Stimulated activated CD4-positive, alpha-beta T cell treated with anti-CD3 and anti-CD28 coated beads, Interleukin-15, amount 100 ng/mL, for 24 hours (primary cell): ENCODE measurements at regions not wholly inside any gene's neighbourhood (a gene's known extent, or its start where the extent isn't known, plus 50 kb on each side); places are given as distances from the start of the nearest gene placed in this dataset.
"Not testable (repeated sequence)": the region's sequence is repeated elsewhere in the genome, so short reads cannot be mapped to it uniquely, and the experiment has no call there.

ENCODE experiments used
- DNase-seq: peaks from one replicate; pipeline ENCODE4 v3.0.0-alpha.2; 2020

DNA sequence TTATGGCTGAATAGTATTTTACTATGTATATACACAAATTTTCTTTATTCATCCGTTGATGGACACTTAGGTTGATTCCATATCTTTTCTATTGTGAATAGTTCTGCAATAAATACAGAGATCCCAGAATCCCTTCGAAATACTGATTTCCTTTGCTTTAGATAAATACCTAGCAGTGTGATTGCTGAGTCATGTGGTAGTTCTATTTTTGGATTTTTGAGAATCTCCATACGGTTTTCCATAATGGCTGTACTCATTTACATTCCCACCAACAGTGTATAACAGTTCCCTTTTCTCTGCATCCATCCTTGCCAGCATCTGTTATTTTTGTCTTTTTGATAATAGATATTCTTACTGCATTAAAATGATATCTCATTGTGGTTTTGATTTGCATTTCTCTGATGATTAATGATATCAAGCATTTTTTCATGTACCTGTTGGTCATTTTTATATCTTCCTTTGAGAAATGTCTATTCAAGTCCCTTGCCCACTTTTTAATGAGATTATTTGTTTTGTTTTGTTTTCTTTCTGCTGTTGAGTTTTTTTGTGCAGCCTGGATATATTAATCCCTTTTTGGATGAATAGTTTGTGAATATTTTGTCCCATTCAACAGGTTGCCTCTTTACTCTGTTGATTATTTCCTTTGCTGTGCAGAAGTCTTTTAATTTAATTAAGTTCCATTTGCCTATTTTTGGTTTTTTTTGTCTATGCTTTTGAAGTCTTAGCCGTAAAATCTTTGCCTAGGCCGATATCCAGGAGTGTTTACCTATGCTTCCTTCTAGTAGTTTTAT, 466.7 kb upstream of the TENM3 start:
- no peak for DNase-seq

DNA sequence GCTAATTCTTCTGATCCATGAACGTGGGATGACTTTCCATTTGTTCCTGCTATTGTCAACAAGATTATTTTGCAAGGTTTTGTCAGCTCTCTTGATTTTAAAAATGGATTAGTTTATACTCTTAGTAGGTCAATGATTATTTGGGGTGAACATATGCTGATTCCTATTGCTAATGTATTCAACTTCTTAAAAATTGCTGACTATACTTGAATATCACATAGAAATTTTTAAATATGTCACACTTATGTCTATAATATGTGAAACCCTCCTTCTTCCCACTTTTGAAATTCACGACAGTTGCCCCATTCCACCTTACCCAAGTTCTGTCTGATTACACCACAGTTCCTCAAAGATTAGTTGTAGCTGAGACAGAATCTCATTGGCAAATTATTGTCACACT, 465.7 kb upstream of the TENM3 start:
- no peak for DNase-seq

DNA sequence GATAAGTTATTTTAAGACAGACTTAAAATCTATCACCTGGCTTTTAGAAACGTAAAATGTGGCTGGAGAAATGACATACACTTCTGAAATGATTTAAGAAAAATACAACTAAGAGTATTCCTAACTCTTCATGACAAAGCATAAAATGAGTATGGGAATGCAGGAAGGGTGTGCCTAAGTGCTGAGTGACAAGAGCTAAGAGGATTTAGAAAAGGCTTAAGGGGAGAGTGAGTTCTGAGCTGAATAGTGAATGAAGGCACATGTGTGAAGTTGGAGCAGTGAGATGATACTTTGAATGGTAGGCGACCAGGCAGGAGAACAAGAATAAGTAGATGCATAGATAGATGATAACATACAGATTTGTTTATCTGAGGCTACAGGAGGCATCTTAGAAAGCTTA, 458.3 kb upstream of the TENM3 start:
- no peak for DNase-seq

GRCh38 chr4:181792641-181793040, 450.6 kb upstream of the TENM3 start:
- no peak for DNase-seq

DNA sequence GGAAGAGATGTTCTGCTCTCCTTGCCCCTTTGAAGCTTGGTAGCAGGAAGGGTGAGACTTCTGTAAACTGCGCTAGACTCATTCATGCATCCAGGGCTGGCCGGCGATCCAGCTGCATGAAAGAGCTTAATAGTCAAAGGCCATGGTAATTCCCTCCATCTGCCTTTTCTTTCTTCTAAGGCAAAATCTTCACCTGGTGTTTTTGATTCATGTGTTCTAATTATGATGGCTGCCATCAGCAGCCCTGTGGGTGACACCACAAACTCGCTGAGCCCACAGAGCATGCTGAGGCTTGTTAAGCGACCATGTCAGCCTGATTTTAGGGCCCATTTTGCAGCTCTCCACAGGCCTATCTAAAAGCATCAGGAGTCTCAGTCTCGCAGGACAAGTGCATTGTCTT, 450.1 kb upstream of the TENM3 start:
- no peak for DNase-seq

DNA sequence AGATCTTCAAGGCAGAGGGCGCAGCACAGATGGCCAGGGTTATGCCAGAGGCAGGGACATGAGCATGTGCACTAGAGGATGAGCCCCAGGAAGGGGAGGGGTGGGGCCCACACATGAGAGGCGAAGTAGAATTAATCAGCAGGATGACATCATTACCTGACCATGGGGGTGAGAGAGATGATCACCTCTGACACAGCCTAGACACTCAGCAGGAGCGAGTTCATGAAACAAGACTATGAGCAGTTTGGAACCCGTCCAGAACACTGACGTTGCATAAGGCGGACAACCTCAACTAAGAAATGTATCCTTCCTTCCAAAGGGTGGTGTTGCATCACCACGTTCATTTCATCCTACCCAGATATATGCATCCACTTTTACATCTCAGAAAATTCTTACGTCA, 446.7 kb upstream of the TENM3 start:
- no peak for DNase-seq

GRCh38 chr4:181798536-181798935, 444.7 kb upstream of the TENM3 start:
- DNase-seq: no peak

GRCh38 chr4:181799561-181800069, 443.6 kb upstream of the TENM3 start:
- no peak for DNase-seq

GRCh38 chr4:181802207-181802606, 441.0 kb upstream of the TENM3 start:
- DNase-seq: no peak

- no peak for DNase-seq
Observed at GRCh38 chr4:181807771-181808170, 435.4 kb upstream of the TENM3 start.

DNA sequence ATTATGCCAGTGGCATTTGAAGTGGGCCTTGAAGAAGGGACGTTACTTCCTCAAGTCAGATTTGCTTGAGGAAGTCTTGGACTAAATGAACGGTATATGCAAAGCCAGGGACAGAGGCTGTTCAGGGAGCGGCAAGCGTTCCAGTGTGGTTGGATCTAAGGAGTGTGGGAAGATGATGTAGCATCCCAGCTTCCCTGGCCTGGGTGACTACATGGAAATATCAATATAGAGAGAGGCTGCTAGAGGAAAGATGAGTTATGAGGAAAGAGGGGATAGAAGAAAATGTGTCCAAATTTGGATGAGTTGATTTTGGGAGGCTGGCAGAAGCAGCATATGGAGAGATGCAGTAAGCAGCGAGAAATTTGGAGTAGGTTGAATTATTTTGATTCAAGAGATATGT, 432.5 kb upstream of the TENM3 start:
- DNase-seq: no peak

- not testable (repeated sequence) for DNase-seq
Observed at GRCh38 chr4:181811550-181811949, 431.7 kb upstream of the TENM3 start.

- no peak for DNase-seq
Observed at GRCh38 chr4:181819946-181820345, 423.3 kb upstream of the TENM3 start.

DNA sequence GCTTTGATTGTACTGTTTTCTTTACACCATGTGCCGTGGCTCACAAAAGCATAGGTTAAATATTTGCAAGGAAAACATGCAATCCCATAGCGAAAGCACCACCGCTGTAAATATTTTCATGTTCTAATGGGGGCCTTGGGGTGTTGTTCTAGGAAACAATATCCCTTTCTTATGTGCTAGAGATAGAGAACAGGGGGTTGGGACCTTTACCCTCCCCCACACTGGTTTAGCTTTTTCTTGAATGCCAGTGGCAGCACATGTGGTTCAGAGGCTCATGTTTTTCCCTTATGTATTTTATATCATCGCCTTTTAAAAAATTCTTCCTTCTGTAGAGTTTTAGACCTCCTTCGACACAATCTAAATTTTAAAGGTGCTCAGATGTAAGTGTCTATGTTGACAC, 422.6 kb upstream of the TENM3 start:
- DNase-seq: no peak

GRCh38 chr4:181821039-181822004, 421.9 kb upstream of the TENM3 start:
- DNase-seq: no peak

- DNase-seq: no peak
Observed at GRCh38 chr4:181822005-181822375, 421.2 kb upstream of the TENM3 start.

- DNase-seq: no peak
Observed at GRCh38 chr4:181823183-181823582, 420.0 kb upstream of the TENM3 start.

DNA sequence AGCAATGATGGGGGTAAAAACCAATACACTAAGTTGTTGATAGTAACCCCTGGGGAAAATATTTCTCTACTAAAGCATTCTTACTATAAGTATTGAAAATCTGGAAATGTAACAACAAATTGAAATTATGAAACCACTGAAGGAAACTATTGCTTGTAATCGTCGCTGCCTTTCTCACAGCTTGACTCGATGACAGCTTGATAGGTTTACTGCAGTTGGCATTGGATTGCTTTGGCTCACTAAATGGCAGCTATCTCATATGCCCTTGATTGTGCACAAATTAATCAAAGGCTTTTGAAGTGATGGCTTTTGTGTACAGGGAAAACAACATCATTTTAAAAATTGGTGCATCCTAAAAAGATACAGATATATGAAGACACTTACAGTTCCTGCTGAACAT, 419.6 kb upstream of the TENM3 start:
- no peak for DNase-seq

GRCh38 chr4:181825564-181825963, 417.6 kb upstream of the TENM3 start:
- no peak for DNase-seq

- DNase-seq: no peak
Observed at GRCh38 chr4:181827246-181827645, 416.0 kb upstream of the TENM3 start.

GRCh38 chr4:181830404-181831035, 412.7 kb upstream of the TENM3 start:
- no peak for DNase-seq

GRCh38 chr4:181834071-181834470, 409.1 kb upstream of the TENM3 start:
- DNase-seq: no peak

- no peak for DNase-seq
Observed at GRCh38 chr4:181835348-181835747, 407.9 kb upstream of the TENM3 start.
